Smooth muscle cell (in vitro differentiated cells): ENCODE measurements at regions not wholly inside any gene's neighbourhood (a gene's known extent, or its start where the extent isn't known, plus 50 kb on each side); places are given as distances from the start of the nearest gene placed in this dataset.

Experiments used
- DNase-seq: peaks from one replicate; lab custom pipeline; 2025; ENCODE audit not compliant: unreplicated experiment; lab: John Stamatoyannopoulos, UW
- H2AFZ ChIP-seq: fragments of 200-600 bp; sonication (generic); 2 replicates; pipeline ENCODE4 v1.6.0; 2016; ENCODE audit warnings: antibody characterized with exemption, low read depth, mild to moderate bottlenecking
- H3F3A ChIP-seq: fragments of 200-600 bp; sonication (generic); 2 replicates; pipeline ENCODE4 v1.6.0; 2017; ENCODE audit warnings: antibody characterized with exemption, low read depth
- H3K27ac ChIP-seq: fragments of 200-600 bp; sonication (generic); 2 replicates; pipeline ENCODE4 v1.5.1; 2016; ENCODE audit warnings: low read depth, mild to moderate bottlenecking
- H3K27me3 ChIP-seq: fragments of 200-600 bp; sonication (generic); 2 replicates; pipeline ENCODE4 v1.6.1; 2016; ENCODE audit warnings: low read depth, mild to moderate bottlenecking
- H3K36me3 ChIP-seq: fragments of 200-600 bp; sonication (generic); 2 replicates; pipeline ENCODE4 v1.5.1; 2016; ENCODE audit warnings: low read depth
- H3K4me1 ChIP-seq: fragments of 200-600 bp; sonication (generic); 2 replicates; pipeline ENCODE4 v1.5.1; 2016; ENCODE audit warnings: low read depth
- H3K4me2 ChIP-seq: fragments of 200-600 bp; sonication (generic); 2 replicates; pipeline ENCODE4 v1.6.0; 2016; ENCODE audit warnings: mild to moderate bottlenecking
- H3K4me3 ChIP-seq: fragments of 200-600 bp; sonication (generic); 2 replicates; pipeline ENCODE4 v1.5.1; 2016; ENCODE audit warnings: mild to moderate bottlenecking
- H3K79me2 ChIP-seq: fragments of 200-600 bp; sonication (generic); 2 replicates; pipeline ENCODE4 v1.6.0; 2016; ENCODE audit warnings: low read depth, mild to moderate bottlenecking
- H3K9ac ChIP-seq: fragments of 200-600 bp; sonication (generic); 2 replicates; pipeline ENCODE4 v1.6.0; 2016; ENCODE audit warnings: low read depth
- H3K9me3 ChIP-seq: fragments of 200-600 bp; sonication (generic); replicated peaks from 2 replicates; pipeline ENCODE4 v1.5.1; 2016; ENCODE audit warnings: low read depth
- H4K20me1 ChIP-seq: fragments of 200-600 bp; sonication (generic); 2 replicates; pipeline ENCODE4 v1.6.0; 2016; ENCODE audit warnings: low read depth
- WGBS: methylation state at CpG from one replicate; pipeline ENCODE4 v1.1.7; 2016; ENCODE audit warnings: low lambda C conversion rate; 5-methylcytosine and 5-hydroxymethylcytosine counted together
- TF ChIP-seq, protein P1 (sequence below): fragments of 200-600 bp; sonication (generic); IDR thresholded peaks from 2 replicates; pipeline ENCODE4 v1.5.1; 2017; ENCODE audit warnings: borderline replicate concordance, mild to moderate bottlenecking, antibody characterized with exemption; ENCODE audit not compliant: insufficient read depth, poor library complexity, severe bottlenecking

GRCh38 chr12:116656306-116656705, 81.6 kb downstream of the SPRING1 start:
- Histone ChIP-seq H4K20me1 (no peaks in the 10 kb centered on the region), H3K4me2 (no peak overlapping the region), H2AFZ (no peak overlapping the region), H3F3A (no peaks in the 10 kb centered on the region), H3K4me1 (no peaks in the 10 kb centered on the region), H3K27me3 (no peaks in the 10 kb centered on the region), H3K79me2 (no peaks in the 10 kb centered on the region), H3K9me3 (no peaks in the 10 kb centered on the region), H3K9ac (no peak overlapping the region), H3K27ac (no peak overlapping the region), H3K36me3 (no peaks in the 10 kb centered on the region), H3K4me3 (no peak overlapping the region)
- TF ChIP-seq, protein P1, sequence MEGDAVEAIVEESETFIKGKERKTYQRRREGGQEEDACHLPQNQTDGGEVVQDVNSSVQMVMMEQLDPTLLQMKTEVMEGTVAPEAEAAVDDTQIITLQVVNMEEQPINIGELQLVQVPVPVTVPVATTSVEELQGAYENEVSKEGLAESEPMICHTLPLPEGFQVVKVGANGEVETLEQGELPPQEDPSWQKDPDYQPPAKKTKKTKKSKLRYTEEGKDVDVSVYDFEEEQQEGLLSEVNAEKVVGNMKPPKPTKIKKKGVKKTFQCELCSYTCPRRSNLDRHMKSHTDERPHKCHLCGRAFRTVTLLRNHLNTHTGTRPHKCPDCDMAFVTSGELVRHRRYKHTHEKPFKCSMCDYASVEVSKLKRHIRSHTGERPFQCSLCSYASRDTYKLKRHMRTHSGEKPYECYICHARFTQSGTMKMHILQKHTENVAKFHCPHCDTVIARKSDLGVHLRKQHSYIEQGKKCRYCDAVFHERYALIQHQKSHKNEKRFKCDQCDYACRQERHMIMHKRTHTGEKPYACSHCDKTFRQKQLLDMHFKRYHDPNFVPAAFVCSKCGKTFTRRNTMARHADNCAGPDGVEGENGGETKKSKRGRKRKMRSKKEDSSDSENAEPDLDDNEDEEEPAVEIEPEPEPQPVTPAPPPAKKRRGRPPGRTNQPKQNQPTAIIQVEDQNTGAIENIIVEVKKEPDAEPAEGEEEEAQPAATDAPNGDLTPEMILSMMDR: no peak
- no peak for DNase-seq
- WGBS: 87% methylated on average over 5 of the region's 5 CpGs

GRCh38 chr12:116654226-116654743, 83.6 kb downstream of the SPRING1 start:
- Histone ChIP-seq H3K27me3 (no peaks in the 10 kb centered on the region), H3K4me2 (no peak overlapping the region), H3K4me1 (no peaks in the 10 kb centered on the region), H3K4me3 (no peak overlapping the region), H3K79me2 (no peaks in the 10 kb centered on the region), H3K27ac (no peak overlapping the region), H3F3A (no peaks in the 10 kb centered on the region), H4K20me1 (no peaks in the 10 kb centered on the region), H3K9ac (no peak overlapping the region), H3K9me3 (no peaks in the 10 kb centered on the region), H3K36me3 (no peaks in the 10 kb centered on the region), H2AFZ (no peak overlapping the region)
- WGBS: 93% methylated on average over 6 of the region's 6 CpGs
- TF ChIP-seq, protein P1: no peak
- no peak for DNase-seq

DNA sequence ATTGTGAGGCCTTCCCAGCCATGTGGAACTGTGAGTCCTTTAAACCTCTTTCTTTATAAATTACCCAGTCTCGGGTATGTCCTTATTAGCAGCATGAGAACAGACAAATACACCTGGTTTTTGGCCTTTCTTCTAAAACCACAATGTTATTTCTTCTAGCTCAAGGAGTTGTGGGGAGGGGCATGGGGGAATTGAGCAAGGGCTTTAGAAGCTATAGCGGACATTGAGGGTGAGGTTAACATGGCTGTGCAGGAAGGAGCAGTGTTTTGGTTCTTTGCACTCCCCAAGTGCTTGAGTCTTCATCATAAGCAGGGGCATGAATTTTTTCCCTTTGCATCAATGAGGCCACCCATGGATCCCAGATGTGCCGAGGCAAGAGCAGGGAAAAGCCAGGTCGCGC, 86.8 kb downstream of the SPRING1 start:
- peaks cover 3% of the 10 kb centered on the region for H3K27me3 ChIP-seq
- H3K4me2 ChIP-seq: no peak overlapping the region
- no peaks in the 10 kb centered on the region for H3K79me2 ChIP-seq
- H3K4me1 ChIP-seq: no peaks in the 10 kb centered on the region
- H3K27ac ChIP-seq: no peak overlapping the region
- no peaks in the 10 kb centered on the region for H4K20me1 ChIP-seq
- no peak overlapping the region for H2AFZ ChIP-seq
- no peaks in the 10 kb centered on the region for H3F3A ChIP-seq
- TF ChIP-seq, protein P1: no peak
- no peaks in the 10 kb centered on the region for H3K9me3 ChIP-seq
- 95% methylated on average over 5 of the region's 5 CpGs for WGBS
- H3K36me3 ChIP-seq: no peaks in the 10 kb centered on the region
- no peak for DNase-seq
- H3K4me3 ChIP-seq: no peak overlapping the region
- no peak overlapping the region for H3K9ac ChIP-seq

DNA sequence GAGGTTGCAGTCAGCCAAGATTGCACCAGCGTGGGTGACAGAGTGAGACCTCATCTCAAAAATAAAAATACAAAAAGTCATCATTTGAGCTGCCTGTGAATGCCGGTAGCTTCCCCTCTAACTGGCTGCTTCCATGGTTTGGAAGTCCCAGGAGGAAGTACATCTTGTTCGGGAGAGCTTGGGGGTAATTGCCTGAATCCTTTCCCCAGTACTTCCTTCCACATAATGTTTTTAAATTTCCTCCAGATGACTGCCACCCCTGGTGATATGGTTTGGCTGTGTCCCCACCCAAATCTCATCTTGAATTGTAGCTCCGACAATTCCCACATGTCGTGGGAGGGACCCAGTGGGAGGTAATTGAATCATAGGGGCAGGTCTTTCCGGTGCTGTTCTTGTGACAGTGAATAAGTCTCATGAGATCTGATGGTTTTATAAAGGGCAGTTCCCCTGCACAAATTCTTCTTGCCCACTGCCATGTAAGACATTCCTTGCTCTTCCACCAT, 87.2 kb downstream of the SPRING1 start:
- no peak for DNase-seq

More for the DNA sequence above, 87.2 kb downstream of the SPRING1 start:
- Histone ChIP-seq H3K27me3 (peaks cover 3% of the 10 kb centered on the region), H3K79me2 (no peaks in the 10 kb centered on the region), H2AFZ (no peak overlapping the region), H3K9me3 (no peaks in the 10 kb centered on the region), H3K36me3 (no peaks in the 10 kb centered on the region), H3K4me1 (no peaks in the 10 kb centered on the region), H3F3A (no peaks in the 10 kb centered on the region), H3K4me3 (no peak overlapping the region), H3K9ac (no peak overlapping the region), H4K20me1 (no peaks in the 10 kb centered on the region), H3K27ac (no peak overlapping the region), H3K4me2 (no peak overlapping the region)
- TF ChIP-seq, protein P1: no peak
- WGBS: 90% methylated on average over 6 of the region's 6 CpGs
